Ishikawa (cell line): ENCODE measurements at regions not wholly inside any gene's neighbourhood (a gene's known extent, or its start where the extent isn't known, plus 50 kb on each side); places are given as distances from the start of the nearest gene placed in this dataset.

ENCODE experiments used
- CREB1 ChIP-seq: IDR thresholded peaks from 2 replicates; pipeline ENCODE4 v1.6.1; 2012; ENCODE audit warnings: low read depth
- EP300 ChIP-seq: IDR thresholded peaks from 2 replicates; pipeline ENCODE4 v1.6.1; 2012; ENCODE audit warnings: borderline replicate concordance
- MAX ChIP-seq: IDR thresholded peaks from 2 replicates; pipeline ENCODE4 v1.6.1; 2012
- RAD21 ChIP-seq: IDR thresholded peaks from 2 replicates; pipeline ENCODE4 v1.6.1; 2012; ENCODE audit warnings: low read depth
- TAF1 ChIP-seq: IDR thresholded peaks from 2 replicates; pipeline ENCODE4 v1.6.1; 2012; ENCODE audit warnings: low read depth, mild to moderate bottlenecking
- TCF12 ChIP-seq: IDR thresholded peaks from 2 replicates; pipeline ENCODE4 v1.6.1; 2012; ENCODE audit warnings: low read depth
- YY1 ChIP-seq: IDR thresholded peaks from 2 replicates; pipeline ENCODE4 v1.6.1; 2012; ENCODE audit warnings: low read depth

GRCh38 chr6:54014440-54014839, 96.8 kb upstream of the MLIP start:
- no peak for TF ChIP-seq RAD21
- no peak for TF ChIP-seq MAX
- TF ChIP-seq TAF1 = no peak
- TF ChIP-seq EP300 = no peak
- no peak for TF ChIP-seq TCF12
- TF ChIP-seq CREB1 = no peak
- TF ChIP-seq YY1 = no peak
